Ishikawa (cell line): ENCODE measurements at regions not wholly inside any gene's neighbourhood (a gene's known extent, or its start where the extent isn't known, plus 50 kb on each side); places are given as distances from the start of the nearest gene placed in this dataset.

Experiments
- CEBPB ChIP-seq: IDR thresholded peaks from 2 replicates; pipeline ENCODE4 v1.6.1; 2012
- CREB1 ChIP-seq: IDR thresholded peaks from 2 replicates; pipeline ENCODE4 v1.6.1; 2012; ENCODE audit warnings: low read depth
- EGR1 ChIP-seq: IDR thresholded peaks from 2 replicates; pipeline ENCODE4 v1.6.1; 2012
- EP300 ChIP-seq: IDR thresholded peaks from 2 replicates; pipeline ENCODE4 v1.6.1; 2012; ENCODE audit warnings: borderline replicate concordance
- FOXM1 ChIP-seq: IDR thresholded peaks from 2 replicates; pipeline ENCODE4 v1.6.1; 2012; ENCODE audit warnings: low read depth, borderline replicate concordance
- MAX ChIP-seq: IDR thresholded peaks from 2 replicates; pipeline ENCODE4 v1.6.1; 2012
- NFIC ChIP-seq: IDR thresholded peaks from 2 replicates; pipeline ENCODE4 v1.6.1; 2012
- RAD21 ChIP-seq: IDR thresholded peaks from 2 replicates; pipeline ENCODE4 v1.6.1; 2012; ENCODE audit warnings: low read depth
- REST ChIP-seq: IDR thresholded peaks from 2 replicates; pipeline ENCODE4 v1.6.1; 2012; ENCODE audit warnings: low read depth, mild to moderate bottlenecking
- TAF1 ChIP-seq: IDR thresholded peaks from 2 replicates; pipeline ENCODE4 v1.6.1; 2012; ENCODE audit warnings: low read depth, mild to moderate bottlenecking
- TCF12 ChIP-seq: IDR thresholded peaks from 2 replicates; pipeline ENCODE4 v1.6.1; 2012; ENCODE audit warnings: low read depth
- TEAD4 ChIP-seq: IDR thresholded peaks from 2 replicates; pipeline ENCODE4 v1.6.1; 2012
- USF1 ChIP-seq: IDR thresholded peaks from 2 replicates; pipeline ENCODE4 v1.6.1; 2012
- YY1 ChIP-seq: IDR thresholded peaks from 2 replicates; pipeline ENCODE4 v1.6.1; 2012; ENCODE audit warnings: low read depth
- ZBTB7A ChIP-seq: IDR thresholded peaks from 2 replicates; pipeline ENCODE4 v1.6.1; 2012; ENCODE audit warnings: low read depth

- TF ChIP-seq RAD21 (no peak), NFIC (no peak), FOXM1 (no peak), EGR1 (no peak)
These were observed 151.5 kb upstream of the GJE1 start for GRCh38 chr6:141981190-141981589.

- no peak for TF ChIP-seq ZBTB7A
- TF ChIP-seq RAD21 = no peak
- no peak for TF ChIP-seq TCF12
- TF ChIP-seq REST = no peak
- no peak for TF ChIP-seq TAF1
- TF ChIP-seq MAX = no peak
- no peak for TF ChIP-seq FOXM1
- no peak for TF ChIP-seq NFIC
- TF ChIP-seq YY1 = no peak
- TF ChIP-seq TEAD4 = no peak
- no peak for TF ChIP-seq CREB1
- no peak for TF ChIP-seq USF1
- no peak for TF ChIP-seq CEBPB
- no peak for TF ChIP-seq EGR1
- TF ChIP-seq EP300 = no peak
These were observed 154.9 kb upstream of the GJE1 start for GRCh38 chr6:141977782-141978181.

GRCh38 chr6:141976994-141977393 is 155.7 kb upstream of the GJE1 start:
- no peak for TF ChIP-seq NFIC
- no peak for TF ChIP-seq USF1
- TF ChIP-seq YY1 = no peak
- no peak for TF ChIP-seq CEBPB
- no peak for TF ChIP-seq TCF12
- no peak for TF ChIP-seq RAD21
- TF ChIP-seq MAX = no peak

- no peak for TF ChIP-seq EP300
- TF ChIP-seq ZBTB7A = no peak
- TF ChIP-seq MAX = no peak
These were observed 163.5 kb upstream of the GJE1 start for GRCh38 chr6:141969201-141969600.

- TF ChIP-seq TEAD4 (no peak), EP300 (no peak), YY1 (no peak), CREB1 (no peak), TAF1 (no peak), FOXM1 (no peak), MAX (no peak), TCF12 (no peak), ZBTB7A (no peak), REST (no peak), RAD21 (no peak), NFIC (no peak), USF1 (no peak), EGR1 (no peak), CEBPB (no peak)
These were observed 164.1 kb upstream of the GJE1 start for GRCh38 chr6:141968632-141969031.

- TF ChIP-seq ZBTB7A = no peak
- TF ChIP-seq USF1 = no peak
- no peak for TF ChIP-seq TCF12
- no peak for TF ChIP-seq NFIC
- no peak for TF ChIP-seq YY1
- TF ChIP-seq TEAD4 = no peak
- TF ChIP-seq CREB1 = no peak
- TF ChIP-seq REST = no peak
- TF ChIP-seq MAX = no peak
- TF ChIP-seq EGR1 = no peak
- no peak for TF ChIP-seq RAD21
- no peak for TF ChIP-seq FOXM1
- TF ChIP-seq CEBPB = no peak
- no peak for TF ChIP-seq TAF1
- no peak for TF ChIP-seq EP300
These were observed 167.6 kb upstream of the GJE1 start for GRCh38 chr6:141965016-141965545.
